ENCODE measurements at regions not wholly inside any gene's neighbourhood (a gene's known extent, or its start where the extent isn't known, plus 50 kb on each side); places are given as distances from the start of the nearest gene placed in this dataset.

DNA sequence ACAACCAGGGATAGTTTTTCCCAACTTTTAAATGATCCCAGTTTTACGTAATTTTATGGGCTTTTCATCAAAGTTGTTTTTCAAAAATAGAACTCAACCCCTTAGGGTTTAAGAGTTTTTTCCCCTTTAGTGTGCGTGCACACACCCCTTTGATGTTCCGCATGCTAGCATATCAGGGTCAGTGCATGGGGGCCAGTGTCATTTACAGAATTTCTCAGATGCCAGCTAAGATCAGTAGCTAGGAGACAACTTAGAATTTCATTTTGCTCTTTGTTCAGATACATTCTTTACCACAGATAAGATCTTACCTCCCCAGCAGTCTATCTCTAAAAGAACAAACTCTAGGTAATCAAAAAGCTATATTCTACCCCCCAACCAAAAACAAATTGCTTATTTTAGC lies 238.5 kb upstream of the SASH1 start:
- FAIRE-seq (no peak), DNase-seq (no peak)
- H3K36me3 ChIP-seq (ENCODE audit: control insufficient read depth in 2 of 3, insufficient read depth in 3 of 3, low read length in 3 of 3) = no peaks in the 10 kb centered on the region
- H3K9me3 ChIP-seq (ENCODE audit: control insufficient read depth in 2 of 3, insufficient read depth in 1 of 3, low read length in 3 of 3) = no peaks in the 10 kb centered on the region
- intact Hi-C loops (cut with DNase I) = no loop called here
- no peaks in the 10 kb centered on the region for H3K27me3 ChIP-seq (ENCODE audit: control insufficient read depth, insufficient read depth, low read length)
- no peak for TF ChIP-seq CTCF (IDR thresholded peaks at IDR 0.05; ENCODE audit: borderline replicate concordance, extremely low read depth, insufficient read depth)
- H3K27ac ChIP-seq (ENCODE audit: low read depth in 2 of 2, low read length in 2 of 2) = no peak overlapping the region
- H3K9ac ChIP-seq (ENCODE audit: low read length in 3 of 3) = no peak overlapping the region
- no peaks in the 10 kb centered on the region for H3K4me1 ChIP-seq (ENCODE audit: control insufficient read depth in 2 of 3, insufficient read depth in 2 of 3, low read depth in 1 of 3, low read length in 3 of 3)
- H3K4me3 ChIP-seq (ENCODE audit: low read length in 3 of 3) = peak overlapping the region in 1 of 3 donors; percentile 33

DNA sequence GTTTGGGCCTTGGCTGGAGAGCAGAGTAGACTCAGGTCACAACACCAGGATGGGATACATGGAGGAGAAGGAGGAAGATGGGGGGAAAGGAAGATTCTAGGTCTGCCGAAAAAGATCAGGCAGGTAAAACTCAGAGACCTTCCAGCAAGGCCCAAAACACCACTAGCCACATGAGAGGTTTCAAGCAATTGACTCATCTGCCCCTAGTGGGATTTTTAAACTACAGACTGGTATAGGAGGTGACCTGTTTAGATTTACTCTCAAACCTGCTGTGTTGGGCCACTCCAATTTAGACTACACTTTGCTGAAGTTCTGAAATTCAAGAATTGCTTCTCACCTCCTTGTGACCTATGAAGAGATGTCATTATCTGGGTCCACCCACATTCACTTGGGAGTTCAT lies 236.9 kb upstream of the SASH1 start:
- FAIRE-seq = no peak
- H3K27ac ChIP-seq (ENCODE audit: low read depth in 2 of 2, low read length in 2 of 2) = no peak overlapping the region
- no peak overlapping the region for H3K9ac ChIP-seq (ENCODE audit: low read length in 3 of 3)
- H3K9me3 ChIP-seq (ENCODE audit: control insufficient read depth in 2 of 3, insufficient read depth in 1 of 3, low read length in 3 of 3) = no peaks in the 10 kb centered on the region
- no peaks in the 10 kb centered on the region for H3K4me1 ChIP-seq (ENCODE audit: control insufficient read depth in 2 of 3, insufficient read depth in 2 of 3, low read depth in 1 of 3, low read length in 3 of 3)
- intact Hi-C loops (cut with DNase I) = no loop called here
- no peaks in the 10 kb centered on the region for H3K27me3 ChIP-seq (ENCODE audit: control insufficient read depth, insufficient read depth, low read length)
- H3K36me3 ChIP-seq (ENCODE audit: control insufficient read depth in 2 of 3, insufficient read depth in 3 of 3, low read length in 3 of 3) = no peaks in the 10 kb centered on the region
- TF ChIP-seq CTCF (IDR thresholded peaks at IDR 0.05; ENCODE audit: borderline replicate concordance, extremely low read depth, insufficient read depth) = no peak
- H3K4me3 ChIP-seq (ENCODE audit: low read length in 3 of 3) = no peak overlapping the region
- no peak for DNase-seq

DNA sequence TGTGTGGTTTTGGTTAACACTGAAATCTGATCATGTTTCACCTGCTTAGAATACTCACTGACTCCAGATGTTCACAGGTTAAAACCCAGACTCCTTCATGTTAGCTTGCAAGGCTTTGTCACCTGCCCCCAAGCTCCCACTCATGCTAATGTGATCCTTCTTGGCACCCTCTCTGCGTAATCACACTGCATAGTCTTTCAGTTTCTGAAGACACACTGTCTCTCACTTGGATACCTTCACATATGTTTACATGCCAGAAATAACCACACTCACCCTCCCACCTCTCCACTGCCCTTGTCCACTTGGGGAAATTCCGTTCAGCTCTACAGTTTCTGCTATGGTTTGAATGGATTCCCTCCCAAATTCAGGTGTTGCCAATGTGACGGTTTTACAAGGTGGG lies 234.7 kb upstream of the SASH1 start:
- no peak for FAIRE-seq
- H3K4me3 ChIP-seq (ENCODE audit: low read length in 3 of 3) = no peak overlapping the region
- DNase-seq = no peak
- no peak for TF ChIP-seq CTCF (IDR thresholded peaks at IDR 0.05; ENCODE audit: borderline replicate concordance, extremely low read depth, insufficient read depth)
- no peak overlapping the region for H3K9ac ChIP-seq (ENCODE audit: low read length in 3 of 3)
- no peaks in the 10 kb centered on the region for H3K4me1 ChIP-seq (ENCODE audit: control insufficient read depth in 2 of 3, insufficient read depth in 2 of 3, low read depth in 1 of 3, low read length in 3 of 3)
- no peaks in the 10 kb centered on the region for H3K27me3 ChIP-seq (ENCODE audit: control insufficient read depth, insufficient read depth, low read length)
- H3K27ac ChIP-seq (ENCODE audit: low read depth in 2 of 2, low read length in 2 of 2) = no peak overlapping the region
- H3K9me3 ChIP-seq (ENCODE audit: control insufficient read depth in 2 of 3, insufficient read depth in 1 of 3, low read length in 3 of 3) = no peaks in the 10 kb centered on the region
- no peaks in the 10 kb centered on the region for H3K36me3 ChIP-seq (ENCODE audit: control insufficient read depth in 2 of 3, insufficient read depth in 3 of 3, low read length in 3 of 3)
- intact Hi-C loops (cut with DNase I) = no loop called here

DNA sequence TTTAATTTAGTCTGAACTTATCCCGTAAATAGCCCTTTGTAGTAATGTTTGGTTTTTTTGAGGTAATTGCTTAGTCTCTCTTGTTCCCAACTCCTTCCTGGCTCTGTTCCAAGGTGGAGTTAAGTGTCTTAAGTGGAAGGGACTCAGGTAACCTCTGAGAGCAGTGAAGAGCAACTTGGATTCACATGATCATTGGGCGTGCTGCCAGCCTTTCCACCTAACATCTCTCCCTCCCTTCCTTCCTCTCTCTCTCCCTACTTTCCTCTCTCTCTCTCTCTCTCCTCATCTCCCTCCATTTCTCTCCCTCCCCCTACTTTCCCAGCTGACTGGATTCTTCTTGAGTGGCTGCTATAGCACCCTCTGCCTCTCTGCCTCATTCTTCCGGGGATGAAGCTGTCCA lies 232.9 kb upstream of the SASH1 start:
- Histone ChIP-seq H3K9me3 (ENCODE audit: control insufficient read depth in 2 of 3, insufficient read depth in 1 of 3, low read length in 3 of 3) (no peaks in the 10 kb centered on the region), H3K4me1 (ENCODE audit: control insufficient read depth in 2 of 3, insufficient read depth in 2 of 3, low read depth in 1 of 3, low read length in 3 of 3) (no peaks in the 10 kb centered on the region), H3K9ac (ENCODE audit: low read length in 3 of 3) (no peak overlapping the region), H3K36me3 (ENCODE audit: control insufficient read depth in 2 of 3, insufficient read depth in 3 of 3, low read length in 3 of 3) (no peaks in the 10 kb centered on the region), H3K4me3 (ENCODE audit: low read length in 3 of 3) (no peak overlapping the region), H3K27me3 (ENCODE audit: control insufficient read depth, insufficient read depth, low read length) (no peaks in the 10 kb centered on the region), H3K27ac (ENCODE audit: low read depth in 2 of 2, low read length in 2 of 2) (no peak overlapping the region)
- FAIRE-seq (no peak), DNase-seq (peak in 3 of 5 donors; percentile 33 to 79 (median 65))
- intact Hi-C loops (cut with DNase I) = no loop called here
- no peak for TF ChIP-seq CTCF (IDR thresholded peaks at IDR 0.05; ENCODE audit: borderline replicate concordance, extremely low read depth, insufficient read depth)

Measured in kidney (tissue), 13 donors.